ENCODE measurements at regions not wholly inside any gene's neighbourhood (a gene's known extent, or its start where the extent isn't known, plus 50 kb on each side); places are given as distances from the start of the nearest gene placed in this dataset.
A peak's percentile ranks its signal among the peaks of the same experiment; 100 is the strongest.

GRCh38 chr6:30396833-30397479 is 52.0 kb downstream of the RPP21 start:
- peak; percentile 80 for DNase-seq

GRCh38 chr6:30397697-30398096 is 52.7 kb downstream of the RPP21 start:
- DNase-seq, result no peak

- DNase-seq, result no peak
These were observed 54.6 kb downstream of the RPP21 start for GRCh38 chr6:30399390-30400058.

- no peak for DNase-seq
These were observed 61.0 kb downstream of the RPP21 start for GRCh38 chr6:30405934-30406333.

GRCh38 chr6:30409184-30409583 is 64.2 kb downstream of the RPP21 start:
- DNase-seq, result no peak

GRCh38 chr6:30411515-30412207 is 66.7 kb downstream of the RPP21 start:
- DNase-seq, result peak; percentile 57

GRCh38 chr6:30418448-30418847 is 70.9 kb upstream of the HLA-E start:
- DNase-seq, result no peak

GRCh38 chr6:30424549-30424948 is 64.8 kb upstream of the HLA-E start:
- DNase-seq, result no peak

All from effector CD4-positive, alpha-beta T cell (primary cell).